ENCODE measurements at regions not wholly inside any gene's neighbourhood (a gene's known extent, or its start where the extent isn't known, plus 50 kb on each side); places are given as distances from the start of the nearest gene placed in this dataset.

DNA sequence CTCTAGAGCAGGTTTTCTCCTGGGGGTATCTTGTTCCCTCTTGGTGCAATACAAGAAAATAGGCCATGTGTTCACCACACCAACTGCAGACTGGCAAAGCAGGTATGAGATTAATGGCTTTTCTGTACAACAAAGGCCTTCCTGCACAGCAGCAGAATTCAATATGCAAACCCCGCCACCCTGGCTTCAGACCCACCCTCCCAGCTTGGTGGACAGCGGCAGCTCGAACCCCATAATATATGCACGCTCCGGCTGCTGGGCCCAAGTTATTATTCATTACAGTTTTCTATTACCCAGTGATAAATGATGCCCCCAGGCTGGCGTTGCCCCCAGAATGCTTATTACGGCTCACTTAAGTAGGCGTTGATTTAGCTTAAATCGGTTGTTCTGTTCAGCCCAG is 144.2 kb downstream of the RRAGC start:
- TF ChIP-seq RXRA (IDR thresholded peaks at IDR 0.05) (no peak), GABPA (IDR thresholded peaks at IDR 0.05 in 1 of 2, conservative IDR thresholded peaks at IDR 0.05 in 1 of 2) (no peak), EGR1 (IDR thresholded peaks at IDR 0.05; ENCODE audit: low read depth in 2 of 2) (no peak), YY1 (IDR thresholded peaks at IDR 0.05) (no peak), SP1 (IDR thresholded peaks at IDR 0.05) (no peak), ZBTB33 (IDR thresholded peaks at IDR 0.05) (no peak), MAX (IDR thresholded peaks at IDR 0.05) (no peak), RAD21 (IDR thresholded peaks at IDR 0.05) (no peak)
- TF ChIP-seq, protein P1, sequence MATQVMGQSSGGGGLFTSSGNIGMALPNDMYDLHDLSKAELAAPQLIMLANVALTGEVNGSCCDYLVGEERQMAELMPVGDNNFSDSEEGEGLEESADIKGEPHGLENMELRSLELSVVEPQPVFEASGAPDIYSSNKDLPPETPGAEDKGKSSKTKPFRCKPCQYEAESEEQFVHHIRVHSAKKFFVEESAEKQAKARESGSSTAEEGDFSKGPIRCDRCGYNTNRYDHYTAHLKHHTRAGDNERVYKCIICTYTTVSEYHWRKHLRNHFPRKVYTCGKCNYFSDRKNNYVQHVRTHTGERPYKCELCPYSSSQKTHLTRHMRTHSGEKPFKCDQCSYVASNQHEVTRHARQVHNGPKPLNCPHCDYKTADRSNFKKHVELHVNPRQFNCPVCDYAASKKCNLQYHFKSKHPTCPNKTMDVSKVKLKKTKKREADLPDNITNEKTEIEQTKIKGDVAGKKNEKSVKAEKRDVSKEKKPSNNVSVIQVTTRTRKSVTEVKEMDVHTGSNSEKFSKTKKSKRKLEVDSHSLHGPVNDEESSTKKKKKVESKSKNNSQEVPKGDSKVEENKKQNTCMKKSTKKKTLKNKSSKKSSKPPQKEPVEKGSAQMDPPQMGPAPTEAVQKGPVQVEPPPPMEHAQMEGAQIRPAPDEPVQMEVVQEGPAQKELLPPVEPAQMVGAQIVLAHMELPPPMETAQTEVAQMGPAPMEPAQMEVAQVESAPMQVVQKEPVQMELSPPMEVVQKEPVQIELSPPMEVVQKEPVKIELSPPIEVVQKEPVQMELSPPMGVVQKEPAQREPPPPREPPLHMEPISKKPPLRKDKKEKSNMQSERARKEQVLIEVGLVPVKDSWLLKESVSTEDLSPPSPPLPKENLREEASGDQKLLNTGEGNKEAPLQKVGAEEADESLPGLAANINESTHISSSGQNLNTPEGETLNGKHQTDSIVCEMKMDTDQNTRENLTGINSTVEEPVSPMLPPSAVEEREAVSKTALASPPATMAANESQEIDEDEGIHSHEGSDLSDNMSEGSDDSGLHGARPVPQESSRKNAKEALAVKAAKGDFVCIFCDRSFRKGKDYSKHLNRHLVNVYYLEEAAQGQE (IDR thresholded peaks at IDR 0.05): no peak
- TF ChIP-seq, protein P2, sequence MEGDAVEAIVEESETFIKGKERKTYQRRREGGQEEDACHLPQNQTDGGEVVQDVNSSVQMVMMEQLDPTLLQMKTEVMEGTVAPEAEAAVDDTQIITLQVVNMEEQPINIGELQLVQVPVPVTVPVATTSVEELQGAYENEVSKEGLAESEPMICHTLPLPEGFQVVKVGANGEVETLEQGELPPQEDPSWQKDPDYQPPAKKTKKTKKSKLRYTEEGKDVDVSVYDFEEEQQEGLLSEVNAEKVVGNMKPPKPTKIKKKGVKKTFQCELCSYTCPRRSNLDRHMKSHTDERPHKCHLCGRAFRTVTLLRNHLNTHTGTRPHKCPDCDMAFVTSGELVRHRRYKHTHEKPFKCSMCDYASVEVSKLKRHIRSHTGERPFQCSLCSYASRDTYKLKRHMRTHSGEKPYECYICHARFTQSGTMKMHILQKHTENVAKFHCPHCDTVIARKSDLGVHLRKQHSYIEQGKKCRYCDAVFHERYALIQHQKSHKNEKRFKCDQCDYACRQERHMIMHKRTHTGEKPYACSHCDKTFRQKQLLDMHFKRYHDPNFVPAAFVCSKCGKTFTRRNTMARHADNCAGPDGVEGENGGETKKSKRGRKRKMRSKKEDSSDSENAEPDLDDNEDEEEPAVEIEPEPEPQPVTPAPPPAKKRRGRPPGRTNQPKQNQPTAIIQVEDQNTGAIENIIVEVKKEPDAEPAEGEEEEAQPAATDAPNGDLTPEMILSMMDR (IDR thresholded peaks at IDR 0.05; ENCODE audit: low read depth, low read length, missing input control): no peak
- TF ChIP-seq, protein P3, sequence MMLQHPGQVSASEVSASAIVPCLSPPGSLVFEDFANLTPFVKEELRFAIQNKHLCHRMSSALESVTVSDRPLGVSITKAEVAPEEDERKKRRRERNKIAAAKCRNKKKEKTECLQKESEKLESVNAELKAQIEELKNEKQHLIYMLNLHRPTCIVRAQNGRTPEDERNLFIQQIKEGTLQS (IDR thresholded peaks at IDR 0.05): no peak

Measured in liver (tissue), 3 donors.